GM10266 (cell line): ENCODE measurements at regions not wholly inside any gene's neighbourhood (a gene's known extent, or its start where the extent isn't known, plus 50 kb on each side); places are given as distances from the start of the nearest gene placed in this dataset.

Experiments
- DNase-seq: peaks from one replicate; pipeline ENCODE4 v3.0.0; 2012; ENCODE audit errors: extremely low spot score
- CTCF ChIP-seq: IDR thresholded peaks from 2 replicates; pipeline ENCODE4 v1.5.1; 2012; ENCODE audit warnings: mild to moderate bottlenecking, low read depth; ENCODE audit not compliant: control insufficient read depth, insufficient read depth; ENCODE audit errors: missing control alignments

- DNase-seq = no peak
- TF ChIP-seq CTCF = no peak
Observed at GRCh38 chr4:11514779-11515419, 86.2 kb upstream of the HS3ST1 start.

DNA sequence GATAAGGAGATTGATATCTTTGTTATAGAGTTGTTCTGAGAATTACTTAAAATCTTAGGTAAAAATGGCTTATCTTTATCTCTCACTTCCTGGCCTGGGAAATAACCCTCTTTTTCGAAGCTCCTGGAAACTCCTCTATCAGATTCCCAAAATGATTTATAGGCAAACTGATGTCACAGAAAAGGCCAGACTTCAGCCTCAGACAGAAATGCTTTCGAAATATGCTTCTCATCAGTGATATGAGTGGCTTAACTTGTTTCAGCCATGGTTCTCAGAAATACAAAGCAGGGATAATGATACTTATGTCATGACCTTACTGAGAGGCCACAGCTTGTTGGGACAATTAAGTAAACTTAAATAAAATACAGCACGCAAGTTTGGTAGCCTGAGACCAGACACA lies 85.3 kb upstream of the HS3ST1 start:
- no peak for TF ChIP-seq CTCF
- DNase-seq = no peak

DNA sequence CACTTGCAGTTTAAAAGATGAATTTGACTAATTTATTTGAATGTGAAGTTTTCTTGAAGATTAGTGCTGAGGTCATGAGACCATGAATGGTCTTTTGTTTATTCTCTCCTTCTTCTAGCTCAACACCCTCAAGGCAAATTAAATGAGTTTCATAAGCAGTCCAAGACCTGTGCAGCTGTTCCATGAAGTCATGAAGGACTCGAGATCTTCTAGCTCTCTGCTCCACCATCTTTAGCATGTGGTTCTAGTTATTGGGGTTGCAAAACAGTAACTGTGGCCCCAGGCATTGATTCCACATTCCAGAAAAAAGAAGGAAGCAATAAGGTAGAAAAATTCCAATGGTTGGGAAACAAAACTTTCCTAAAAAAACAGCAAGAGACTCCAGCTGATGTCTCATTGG lies 84.2 kb upstream of the HS3ST1 start:
- no peak for DNase-seq
- TF ChIP-seq CTCF = no peak

- no peak for TF ChIP-seq CTCF
- no peak for DNase-seq
Observed at GRCh38 chr4:11511321-11511720, 82.6 kb upstream of the HS3ST1 start.

DNA sequence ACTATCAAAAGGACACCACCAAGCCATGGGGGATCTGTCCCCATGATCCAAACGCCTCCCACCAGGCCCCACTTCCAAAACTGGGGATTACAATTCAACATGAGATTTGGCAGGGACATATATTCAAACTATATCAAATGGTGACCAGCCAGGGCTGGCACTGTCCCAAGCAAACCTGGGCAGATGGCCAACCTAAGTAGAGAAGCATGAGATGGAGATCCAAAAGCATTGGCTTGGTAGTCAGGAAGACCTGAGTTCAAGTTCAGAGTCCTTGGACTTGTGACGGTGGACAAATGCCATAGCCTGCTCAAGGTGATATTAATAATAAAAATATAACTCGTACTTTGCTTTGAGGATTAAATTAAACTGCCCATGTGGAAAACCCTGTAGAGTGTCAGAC lies 79.2 kb upstream of the HS3ST1 start:
- no peak for TF ChIP-seq CTCF
- DNase-seq = no peak

DNA sequence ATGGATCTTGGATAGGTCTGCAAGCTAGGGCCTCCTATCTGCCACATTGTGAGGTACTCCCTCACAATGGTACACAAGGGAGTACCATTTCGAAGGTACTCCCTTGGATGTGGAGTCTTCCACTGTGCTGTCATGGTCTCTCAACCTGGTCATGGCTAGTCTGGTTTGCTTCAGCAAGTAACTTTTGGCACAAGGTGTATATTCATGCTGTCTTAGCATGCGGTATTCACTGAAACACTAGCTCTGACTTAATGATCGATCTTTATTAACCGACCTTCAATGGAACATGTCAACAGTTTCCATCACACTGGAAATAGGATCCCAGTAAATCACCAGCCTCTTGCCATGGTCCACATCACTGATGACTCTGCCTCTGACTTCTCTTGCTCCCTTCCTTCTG lies 77.5 kb upstream of the HS3ST1 start:
- no peak for TF ChIP-seq CTCF
- DNase-seq = no peak

DNA sequence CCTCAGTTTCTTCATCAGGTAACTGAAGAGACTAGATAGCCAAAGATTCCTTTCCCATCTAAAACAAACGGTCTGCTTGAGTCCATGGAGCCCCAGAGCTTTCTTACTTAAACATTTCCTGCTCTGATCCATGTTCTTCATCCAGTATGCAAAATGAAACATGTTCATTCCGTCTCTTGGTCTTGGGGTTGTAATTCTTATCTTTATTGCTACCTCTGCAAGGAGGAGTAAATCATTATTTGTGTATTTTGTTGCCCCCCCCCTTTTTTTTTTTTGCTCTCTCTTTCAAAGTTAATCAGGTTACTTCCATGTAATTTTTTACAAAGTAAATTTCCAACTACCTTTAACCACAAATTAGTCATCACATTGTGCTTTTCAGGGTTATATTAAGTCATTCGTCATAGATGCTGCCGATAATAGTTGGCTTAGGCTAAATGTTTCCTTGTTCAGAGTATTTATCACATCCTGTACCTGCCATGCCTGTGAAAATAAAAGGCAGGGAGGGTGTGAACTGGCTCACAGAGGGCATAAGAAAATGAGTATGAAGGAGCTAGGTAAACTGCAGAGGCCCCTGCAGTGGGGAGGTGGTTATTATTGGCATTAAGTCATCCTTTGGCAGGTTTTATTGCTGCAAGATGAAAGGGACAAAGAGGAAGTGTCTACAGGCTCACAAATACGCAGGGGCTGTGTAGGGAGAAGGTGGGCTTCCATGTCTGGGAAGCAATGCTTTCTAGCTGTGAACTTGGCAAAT lies 76.7 kb upstream of the HS3ST1 start:
- no peak for DNase-seq
- no peak for TF ChIP-seq CTCF
